Suprapubic skin (tissue), 4 donors: ENCODE measurements at regions not wholly inside any gene's neighbourhood (a gene's known extent, or its start where the extent isn't known, plus 50 kb on each side); places are given as distances from the start of the nearest gene placed in this dataset.

Experiments used
- CTCF ChIP-seq, 2 donors: fragments of 200-600 bp in 1 of 2; fragments of 450-650 bp in 1 of 2; sonication (generic) in 1 of 2; IDR thresholded peaks; one replicate each; pipeline ENCODE4 v1.5.1; 2016 to 2019; ENCODE audit warnings: antibody characterized with exemption in 2 of 2, mild to moderate bottlenecking in 1 of 2, moderate library complexity in 1 of 2
- EP300 ChIP-seq: sonication (generic); formaldehyde crosslinking; IDR thresholded peaks from one replicate; pipeline ENCODE4 v1.6.1; 2017; ENCODE audit warnings: antibody characterized with exemption
- POLR2AphosphoS5 ChIP-seq, 3 donors: sonication (generic); formaldehyde crosslinking; IDR thresholded peaks; one replicate each; pipeline ENCODE4 v1.6.1; 2017; ENCODE audit warnings: antibody characterized with exemption in 3 of 3

GRCh38 chrX:4764888-4765287 is 1051.4 kb upstream of the PRKX start:
- TF ChIP-seq EP300, result no peak
- TF ChIP-seq CTCF (IDR thresholded peaks at IDR 0.05), result no peak
- no peak for TF ChIP-seq POLR2AphosphoS5 (IDR thresholded peaks at IDR 0.05)
